Astrocyte of the spinal cord (primary cell): ENCODE measurements at regions not wholly inside any gene's neighbourhood (a gene's known extent, or its start where the extent isn't known, plus 50 kb on each side); places are given as distances from the start of the nearest gene placed in this dataset.

Experiments used
- DNase-seq: peaks from one replicate; pipeline ENCODE4 v3.0.0; 2011; ENCODE audit warnings: low read depth, low spot score
- H3K4me3 ChIP-seq: 2 replicates; pipeline ENCODE4 v1.5.1; 2011; ENCODE audit warnings: low read depth, mild to moderate bottlenecking, low read length, moderate library complexity
- CTCF ChIP-seq: IDR thresholded peaks from 2 replicates; pipeline ENCODE4 v1.5.1; 2012; ENCODE audit warnings: low read depth, mild to moderate bottlenecking, low read length, inconsistent platforms
- in situ Hi-C: cut with HindIII; loops from 2 replicates; pipeline ENCODE4 v1.10.0; 2017; ENCODE audit warnings: low sequenced_read_pairs

- H3K4me3 ChIP-seq = no peak overlapping the region
- no peak for TF ChIP-seq CTCF
- in situ Hi-C loops = no loop called here
- DNase-seq = no peak
These were observed 484.7 kb downstream of the IRS2 start for GRCh38 chr13:109301726-109302125.

- H3K4me3 ChIP-seq = no peak overlapping the region
- no peak for TF ChIP-seq CTCF
- DNase-seq = no peak
- in situ Hi-C loops = no loop called here
These were observed 485.1 kb downstream of the IRS2 start for GRCh38 chr13:109301276-109301675.

GRCh38 chr13:109297628-109298027, 488.8 kb downstream of the IRS2 start:
- DNase-seq = peak; percentile 86
- in situ Hi-C loops = no loop called here
- H3K4me3 ChIP-seq = no peak overlapping the region
- TF ChIP-seq CTCF = no peak

- no peak overlapping the region for H3K4me3 ChIP-seq
- in situ Hi-C loops = no loop called here
- no peak for TF ChIP-seq CTCF
- DNase-seq = no peak
These were observed 493.2 kb downstream of the IRS2 start for GRCh38 chr13:109293166-109293565.

- DNase-seq = no peak
- no peak for TF ChIP-seq CTCF
- no peak overlapping the region for H3K4me3 ChIP-seq
- in situ Hi-C loops = no loop called here
These were observed 498.2 kb downstream of the IRS2 start for GRCh38 chr13:109288151-109288709.

GRCh38 chr13:109287553-109287952, 498.8 kb downstream of the IRS2 start:
- no peak for TF ChIP-seq CTCF
- in situ Hi-C loops = no loop called here
- DNase-seq = no peak
- no peak overlapping the region for H3K4me3 ChIP-seq

GRCh38 chr13:109285586-109285985, 500.8 kb downstream of the IRS2 start:
- in situ Hi-C loops = no loop called here
- DNase-seq = no peak
- H3K4me3 ChIP-seq = no peak overlapping the region
- no peak for TF ChIP-seq CTCF
